Endothelial cell of umbilical vein (primary cell): ENCODE measurements at regions not wholly inside any gene's neighbourhood (a gene's known extent, or its start where the extent isn't known, plus 50 kb on each side); places are given as distances from the start of the nearest gene placed in this dataset.

Experiments
- BruUV-seq: library from RNA; stranded (reverse); fragments of 400-500 nt; replicated peaks from 2 replicates; lab custom pipeline; 2021; lab: Mats Ljungman, UMichigan
- CTCF ChIA-PET: fragments of 300-600, 350-600 bp; sonication (Branson Sonifier 250); formaldehyde crosslinking; loops from one replicate; lab custom pipeline; 2021; ENCODE audit warnings: antibody characterized with exemption, inconsistent platforms; lab: Charles Lee
- POLR2A ChIA-PET: fragments of 300-600, 350-600 bp; sonication (Branson Sonifier 250); formaldehyde crosslinking; loops from one replicate; lab custom pipeline; 2021; ENCODE audit warnings: antibody characterized with exemption, inconsistent platforms; lab: Charles Lee
- DNase-seq: peaks from one replicate; pipeline ENCODE4 v3.0.0-alpha.2; 2011; ENCODE audit warnings: low read depth, low spot score
- FAIRE-seq: peaks from 2 replicates; lab custom pipeline; 2011; peaks lifted over from hg19 to GRCh38; lab: Jason Lieb, UNC
- H2AFZ ChIP-seq: 2 replicates; pipeline ENCODE4 v1.6.0; 2012; ENCODE audit warnings: low read depth, low read length, control low read depth, inconsistent platforms
- H3K27ac ChIP-seq: 2 replicates; pipeline ENCODE4 v1.5.1; 2011; ENCODE audit warnings: low read depth, mild to moderate bottlenecking, control low read depth, low read length, moderate library complexity; ENCODE audit not compliant: insufficient read depth
- H3K27me3 ChIP-seq, 2 experiments: 2 replicates each; pipeline versions ENCODE4 v1.6.0 to v1.6.1; 2011; ENCODE audit warnings: low read length in 2 of 2, mixed read lengths in 1 of 2; ENCODE audit not compliant: control insufficient read depth in 2 of 2, insufficient read depth in 2 of 2
- H3K36me3 ChIP-seq, 2 experiments: 2 replicates in 1 of 2; 3 replicates in 1 of 2; pipeline ENCODE4 v1.5.1; 2011; ENCODE audit warnings: low read length in 2 of 2, mild to moderate bottlenecking in 1 of 2, moderate library complexity in 1 of 2; ENCODE audit not compliant: control insufficient read depth in 2 of 2, insufficient read depth in 2 of 2; ENCODE audit errors: extremely low read depth in 1 of 2
- H3K4me1 ChIP-seq: 3 replicates; pipeline ENCODE4 v1.5.1; 2011; ENCODE audit warnings: mild to moderate bottlenecking, low read length; ENCODE audit not compliant: control insufficient read depth, insufficient read depth; ENCODE audit errors: extremely low read depth
- H3K4me2 ChIP-seq: 2 replicates; pipeline ENCODE4 v1.6.1; 2011; ENCODE audit warnings: low read length, control low read depth, mixed read lengths; ENCODE audit not compliant: insufficient read depth
- H3K4me3 ChIP-seq, 3 experiments: fragments of 200-600 bp in 1 of 3; sonication (generic), shearing (Covaris generic) in 1 of 3; replicated peaks in 1 of 3; 2 replicates each; pipeline ENCODE4 v1.5.1; 2011 to 2016; ENCODE audit warnings: control low read depth in 3 of 3, low read length in 3 of 3, mild to moderate bottlenecking in 2 of 3, inconsistent platforms in 1 of 3, low read depth in 1 of 3, moderate library complexity in 1 of 3; ENCODE audit not compliant: insufficient read depth in 1 of 3
- H3K79me2 ChIP-seq: 2 replicates; pipeline ENCODE4 v1.6.0; 2012; ENCODE audit warnings: low read length, inconsistent platforms; ENCODE audit not compliant: control insufficient read depth, insufficient read depth
- H3K9ac ChIP-seq: replicated peaks from 2 replicates; pipeline ENCODE3; 2011; ENCODE audit warnings: low read length, control low read depth; ENCODE audit not compliant: insufficient read depth; ENCODE audit errors: extremely low read depth
- H3K9me1 ChIP-seq: replicated peaks from 3 replicates; pipeline ENCODE4 v1.6.0; 2011; ENCODE audit warnings: mild to moderate bottlenecking, low read length; ENCODE audit not compliant: control insufficient read depth, insufficient read depth; ENCODE audit errors: extremely low read depth
- H3K9me3 ChIP-seq: replicated peaks from 2 replicates; pipeline ENCODE4 v1.5.1; 2012; ENCODE audit warnings: low read length, inconsistent platforms; ENCODE audit not compliant: control insufficient read depth, insufficient read depth
- H4K20me1 ChIP-seq: replicated peaks from 2 replicates; pipeline ENCODE3; 2011; ENCODE audit warnings: mild to moderate bottlenecking, low read length; ENCODE audit not compliant: control insufficient read depth, insufficient read depth; ENCODE audit errors: extremely low read depth
- EZH2 ChIP-seq: IDR thresholded peaks from 2 replicates; pipeline ENCODE4 v1.6.1; 2012; ENCODE audit warnings: borderline replicate concordance, low read depth, mild to moderate bottlenecking, moderate library complexity, low read length, inconsistent platforms; ENCODE audit not compliant: severe bottlenecking
- FOS ChIP-seq: IDR thresholded peaks from 2 replicates; pipeline ENCODE4 v1.6.1; 2011; ENCODE audit warnings: mild to moderate bottlenecking, low read length, moderate library complexity, borderline replicate concordance; ENCODE audit not compliant: insufficient read depth
- GATA2 ChIP-seq: IDR thresholded peaks from 2 replicates; pipeline ENCODE4 v1.7.0; 2011; ENCODE audit warnings: low read depth, mild to moderate bottlenecking, moderate library complexity, mixed read lengths, low read length; ENCODE audit not compliant: insufficient read length, insufficient read depth
- JUN ChIP-seq: IDR thresholded peaks from 2 replicates; pipeline ENCODE4 v1.6.1; 2011; ENCODE audit warnings: borderline replicate concordance, low read depth; ENCODE audit not compliant: insufficient read length, insufficient read depth
- MYC ChIP-seq: IDR thresholded peaks from one replicate; pipeline ENCODE4 v1.6.1; 2011; ENCODE audit warnings: mild to moderate bottlenecking, low read depth, low read length
- POLR2AphosphoS5 ChIP-seq: IDR thresholded peaks from 2 replicates; pipeline ENCODE4 v1.6.1; 2012; ENCODE audit warnings: low read depth, mild to moderate bottlenecking, control low read depth, low read length, moderate library complexity; ENCODE audit not compliant: insufficient read depth
- dilution Hi-C: fragments of 300-500 bp; cut with MboI; formaldehyde crosslinking; loops from one replicate; pipeline ENCODE4 v1.15.0; 2019; ENCODE audit warnings: low sequenced_read_pairs; ENCODE audit not compliant: extremely low pct_ligation_motif_present
- intact Hi-C: fragments of 100-400 bp; cut with micrococcal nuclease; formaldehyde crosslinking; loops from one replicate; pipeline ENCODE4 v1.10.0; 2022
- TF ChIP-seq, protein P1 (sequence below): IDR thresholded peaks from 2 replicates; pipeline ENCODE4 v1.6.1; 2011; ENCODE audit not compliant: insufficient read depth, insufficient read length
- TF ChIP-seq, protein P2 (sequence below), 2 donors: IDR thresholded peaks; 1 replicate in 1 of 2; 2 replicates in 1 of 2; pipeline ENCODE4 v1.5.1; 2011; ENCODE audit warnings: low read length in 2 of 2, mild to moderate bottlenecking in 2 of 2, moderate library complexity in 2 of 2, control low read depth in 1 of 2, inconsistent platforms in 1 of 2, low read depth in 1 of 2; ENCODE audit not compliant: insufficient read depth in 1 of 2; ENCODE audit errors: extremely low read depth in 1 of 2

DNA sequence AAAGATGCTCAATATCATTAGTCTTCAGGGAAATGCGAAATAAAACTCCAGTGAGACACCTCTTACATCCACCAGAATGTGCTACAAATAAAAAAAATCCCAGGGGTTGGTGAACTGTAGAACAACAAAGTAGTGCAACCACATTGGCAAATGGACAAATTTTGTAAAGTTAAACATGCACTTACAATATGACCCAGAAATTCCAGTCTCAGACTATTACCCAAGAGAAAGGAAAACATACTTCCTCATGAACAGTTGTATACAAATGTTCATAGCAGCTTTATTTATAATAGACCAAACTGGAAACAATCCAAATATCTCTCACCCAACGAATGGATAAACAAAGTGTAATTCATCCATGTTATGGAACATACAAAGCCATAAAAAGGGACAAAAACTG, 239.5 kb downstream of the ABCC12 start:
- FAIRE-seq (no peak), DNase-seq (no peak)
- no peak overlapping the region for H3K4me2 ChIP-seq
- no peaks in the 10 kb centered on the region for H3K27me3 ChIP-seq
- POLR2A ChIA-PET: no interaction called here
- intact Hi-C loops (no loop called here), dilution Hi-C loops (no loop called here)
- CTCF ChIA-PET: no interaction called here
- H2AFZ ChIP-seq: no peak overlapping the region
- H3K9me3 ChIP-seq: no peaks in the 10 kb centered on the region
- H3K36me3 ChIP-seq: no peaks in the 10 kb centered on the region
- H3K27ac ChIP-seq: no peak overlapping the region
- no peaks in the 10 kb centered on the region for H4K20me1 ChIP-seq
- H3K4me3 ChIP-seq: no peak overlapping the region
- no TSS peak for BruUV-seq
- no peaks in the 10 kb centered on the region for H3K9me1 ChIP-seq
- H3K79me2 ChIP-seq: no peaks in the 10 kb centered on the region
- H3K4me1 ChIP-seq: no peaks in the 10 kb centered on the region
- TF ChIP-seq POLR2AphosphoS5: no peak
- no peak for TF ChIP-seq JUN
- TF ChIP-seq FOS: no peak
- TF ChIP-seq GATA2: no peak
- TF ChIP-seq MYC: no peak
- no peak for TF ChIP-seq EZH2
- no peak overlapping the region for H3K9ac ChIP-seq

DNA sequence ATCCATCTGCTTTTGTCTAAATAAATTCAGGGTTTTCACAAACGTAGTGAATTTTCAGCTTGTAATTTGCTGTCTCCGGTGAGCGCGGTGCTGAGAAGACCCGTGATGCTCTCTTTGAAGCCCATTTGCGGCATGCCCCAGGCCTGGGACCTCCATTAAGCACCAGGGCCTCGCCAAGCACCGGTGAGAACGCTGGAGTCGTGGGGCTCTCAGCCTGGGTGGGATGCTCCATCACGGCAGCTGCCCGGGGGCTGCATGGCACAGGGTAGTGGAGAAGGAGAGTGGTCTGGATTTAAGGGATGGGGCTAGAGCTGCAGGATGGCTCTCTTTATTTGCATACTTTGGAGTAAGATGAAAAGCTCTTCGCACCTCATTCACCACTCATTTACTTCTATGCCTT, 248.7 kb downstream of the ABCC12 start:
- intact Hi-C loops: no loop called here
- POLR2A ChIA-PET: no interaction called here
- FAIRE-seq (no peak), DNase-seq (no peak)
- dilution Hi-C loops: no loop called here
- CTCF ChIA-PET: no interaction called here
- Histone ChIP-seq H3K9me1 (no peaks in the 10 kb centered on the region), H3K9ac (no peak overlapping the region), H3K4me2 (no peak overlapping the region), H3K4me1 (no peaks in the 10 kb centered on the region), H3K79me2 (no peaks in the 10 kb centered on the region), H3K27ac (no peak overlapping the region), H3K4me3 (no peak overlapping the region), H4K20me1 (no peaks in the 10 kb centered on the region), H3K9me3 (no peaks in the 10 kb centered on the region), H3K36me3 (no peaks in the 10 kb centered on the region), H2AFZ (no peak overlapping the region), H3K27me3 (no peaks in the 10 kb centered on the region)
- no TSS peak for BruUV-seq
- TF ChIP-seq FOS (no peak), MYC (no peak), JUN (no peak), POLR2AphosphoS5 (no peak)
- TF ChIP-seq, protein P1, sequence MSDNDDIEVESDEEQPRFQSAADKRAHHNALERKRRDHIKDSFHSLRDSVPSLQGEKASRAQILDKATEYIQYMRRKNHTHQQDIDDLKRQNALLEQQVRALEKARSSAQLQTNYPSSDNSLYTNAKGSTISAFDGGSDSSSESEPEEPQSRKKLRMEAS: no peak
- TF ChIP-seq, protein P2, sequence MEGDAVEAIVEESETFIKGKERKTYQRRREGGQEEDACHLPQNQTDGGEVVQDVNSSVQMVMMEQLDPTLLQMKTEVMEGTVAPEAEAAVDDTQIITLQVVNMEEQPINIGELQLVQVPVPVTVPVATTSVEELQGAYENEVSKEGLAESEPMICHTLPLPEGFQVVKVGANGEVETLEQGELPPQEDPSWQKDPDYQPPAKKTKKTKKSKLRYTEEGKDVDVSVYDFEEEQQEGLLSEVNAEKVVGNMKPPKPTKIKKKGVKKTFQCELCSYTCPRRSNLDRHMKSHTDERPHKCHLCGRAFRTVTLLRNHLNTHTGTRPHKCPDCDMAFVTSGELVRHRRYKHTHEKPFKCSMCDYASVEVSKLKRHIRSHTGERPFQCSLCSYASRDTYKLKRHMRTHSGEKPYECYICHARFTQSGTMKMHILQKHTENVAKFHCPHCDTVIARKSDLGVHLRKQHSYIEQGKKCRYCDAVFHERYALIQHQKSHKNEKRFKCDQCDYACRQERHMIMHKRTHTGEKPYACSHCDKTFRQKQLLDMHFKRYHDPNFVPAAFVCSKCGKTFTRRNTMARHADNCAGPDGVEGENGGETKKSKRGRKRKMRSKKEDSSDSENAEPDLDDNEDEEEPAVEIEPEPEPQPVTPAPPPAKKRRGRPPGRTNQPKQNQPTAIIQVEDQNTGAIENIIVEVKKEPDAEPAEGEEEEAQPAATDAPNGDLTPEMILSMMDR (IDR thresholded peaks at IDR 0.05; ENCODE audit: extremely low read depth in 1 of 2, insufficient read depth in 1 of 2, low read depth in 1 of 2, low read length in 2 of 2): no peak
